ENCODE measurements at regions not wholly inside any gene's neighbourhood (a gene's known extent, or its start where the extent isn't known, plus 50 kb on each side); places are given as distances from the start of the nearest gene placed in this dataset.
"Not testable (repeated sequence)": the region's sequence is repeated elsewhere in the genome, so short reads cannot be mapped to it uniquely, and the experiment has no call there.

DNA sequence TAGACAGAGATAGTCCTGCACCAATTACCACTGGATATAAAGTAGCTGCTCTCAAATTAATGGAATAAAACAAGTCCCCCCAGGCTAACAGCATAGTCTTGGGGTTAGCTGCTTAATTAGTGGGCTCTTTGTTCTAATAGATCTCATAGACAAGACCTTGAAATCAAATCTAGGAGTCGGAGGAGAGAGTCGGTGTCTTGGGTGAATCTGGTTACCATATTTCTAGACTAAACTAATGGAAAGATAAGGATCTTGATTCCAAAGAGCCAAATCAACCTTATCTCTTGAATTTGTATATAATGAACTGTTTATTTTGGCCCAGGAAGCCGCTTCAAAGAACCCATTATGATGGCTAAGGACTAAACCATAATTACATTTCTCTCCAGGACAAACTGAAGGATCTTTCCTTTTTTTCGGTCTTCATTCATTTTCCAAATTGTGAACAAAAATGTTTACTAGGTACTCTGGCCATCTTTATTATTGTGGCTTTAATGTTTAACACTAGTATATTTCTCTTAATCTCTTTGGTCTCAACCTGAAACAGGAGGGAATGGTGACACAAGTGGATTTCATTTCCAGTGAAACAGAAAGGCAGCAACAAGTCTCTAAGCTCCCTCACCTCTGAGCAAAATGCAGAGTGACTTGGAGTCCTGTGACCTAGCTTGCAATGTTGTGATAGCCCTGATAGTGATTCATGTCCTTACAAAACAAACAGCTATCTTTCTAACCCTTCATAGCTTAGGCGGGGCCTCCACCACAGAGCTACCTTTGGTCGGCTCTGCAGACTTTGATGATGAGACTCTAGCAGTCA is 137.9 kb upstream of the PARD3B start:
- Mint-ChIP-seq H3K9me3 (peaks cover 13 to 17% of the 10 kb centered on the region in 2 experiments), H3K27ac (no peak overlapping the region), H3K4me1 (no peaks in the 10 kb centered on the region), H3K27me3 (ENCODE audit: low read depth) (no peaks in the 10 kb centered on the region), H3K36me3 (ENCODE audit: insufficient read depth in 1 of 3, low read depth in 3 of 3) (peaks cover 4 to 8% (median 8%) of the 10 kb centered on the region in 3 experiments), H3K4me3 (no peak overlapping the region)
- Histone ChIP-seq H3K79me2 (ENCODE audit: insufficient read depth, low read length) (no peaks in the 10 kb centered on the region), H3K18ac (ENCODE audit: insufficient read length, low read depth, low read length) (no peak overlapping the region), H4K20me1 (ENCODE audit: control insufficient read depth, insufficient read depth, insufficient read length) (no peaks in the 10 kb centered on the region), H4K8ac (replicated peaks; ENCODE audit: insufficient read length, low read depth, low read length) (no peak overlapping the region), H3K23ac (ENCODE audit: insufficient read length, low read depth, low read length) (no peak overlapping the region), H3K27me3 (ENCODE audit: insufficient read depth, low read length) (no peaks in the 10 kb centered on the region), H3K4me2 (ENCODE audit: insufficient read depth, insufficient read length, low read length) (no peak overlapping the region), H3K56ac (ENCODE audit: insufficient read length, low read depth, low read length) (no peak overlapping the region), H3K4me1 (ENCODE audit: insufficient read depth, low read length) (no peaks in the 10 kb centered on the region), H2BK15ac (ENCODE audit: low read depth, low read length) (no peak overlapping the region), H3K23me2 (ENCODE audit: insufficient read length, low read depth, low read length, poor library complexity, severe bottlenecking) (peaks cover 2% of the 10 kb centered on the region), H3K9ac (ENCODE audit: extremely low read depth, insufficient read length, low read length) (no peak overlapping the region), H4K91ac (ENCODE audit: insufficient read length, low read depth, low read length) (no peak overlapping the region), H2AFZ (ENCODE audit: low read length) (no peak overlapping the region), H4K5ac (ENCODE audit: insufficient read length, low read depth, low read length) (no peak overlapping the region), H2BK120ac (ENCODE audit: low read depth, low read length, poor library complexity, severe bottlenecking) (no peak overlapping the region), H3K9me3 (ENCODE audit: control insufficient read depth, low read depth, low read length) (no peaks in the 10 kb centered on the region), H2BK12ac (ENCODE audit: insufficient read length, low read depth, low read length) (no peak overlapping the region), H2AK5ac (ENCODE audit: insufficient read length, low read length) (no peak overlapping the region), H3K79me1 (ENCODE audit: insufficient read depth, low read depth, low read length, poor library complexity, severe bottlenecking) (no peaks in the 10 kb centered on the region), H3K4ac (ENCODE audit: low read depth, low read length) (no peak overlapping the region), H2BK5ac (ENCODE audit: insufficient read length, low read length) (no peak overlapping the region), H3T11ph (ENCODE audit: low read length) (no peak overlapping the region), H3K14ac (ENCODE audit: insufficient read depth, low read length) (no peak overlapping the region), H2BK20ac (ENCODE audit: low read depth, low read length, poor library complexity, severe bottlenecking) (no peak overlapping the region), H3K27ac (ENCODE audit: insufficient read length, low read depth, low read length) (no peak overlapping the region)
- no peak for DNase-seq
- TF ChIP-seq, protein P1, sequence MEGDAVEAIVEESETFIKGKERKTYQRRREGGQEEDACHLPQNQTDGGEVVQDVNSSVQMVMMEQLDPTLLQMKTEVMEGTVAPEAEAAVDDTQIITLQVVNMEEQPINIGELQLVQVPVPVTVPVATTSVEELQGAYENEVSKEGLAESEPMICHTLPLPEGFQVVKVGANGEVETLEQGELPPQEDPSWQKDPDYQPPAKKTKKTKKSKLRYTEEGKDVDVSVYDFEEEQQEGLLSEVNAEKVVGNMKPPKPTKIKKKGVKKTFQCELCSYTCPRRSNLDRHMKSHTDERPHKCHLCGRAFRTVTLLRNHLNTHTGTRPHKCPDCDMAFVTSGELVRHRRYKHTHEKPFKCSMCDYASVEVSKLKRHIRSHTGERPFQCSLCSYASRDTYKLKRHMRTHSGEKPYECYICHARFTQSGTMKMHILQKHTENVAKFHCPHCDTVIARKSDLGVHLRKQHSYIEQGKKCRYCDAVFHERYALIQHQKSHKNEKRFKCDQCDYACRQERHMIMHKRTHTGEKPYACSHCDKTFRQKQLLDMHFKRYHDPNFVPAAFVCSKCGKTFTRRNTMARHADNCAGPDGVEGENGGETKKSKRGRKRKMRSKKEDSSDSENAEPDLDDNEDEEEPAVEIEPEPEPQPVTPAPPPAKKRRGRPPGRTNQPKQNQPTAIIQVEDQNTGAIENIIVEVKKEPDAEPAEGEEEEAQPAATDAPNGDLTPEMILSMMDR (conservative IDR thresholded peaks at IDR 0.05) = no peak
- WGBS (ENCODE audit: extremely low coverage, insufficient read length, low lambda C conversion rate) = no CpG with 5 or more reads among the region's 6 CpGs

DNA sequence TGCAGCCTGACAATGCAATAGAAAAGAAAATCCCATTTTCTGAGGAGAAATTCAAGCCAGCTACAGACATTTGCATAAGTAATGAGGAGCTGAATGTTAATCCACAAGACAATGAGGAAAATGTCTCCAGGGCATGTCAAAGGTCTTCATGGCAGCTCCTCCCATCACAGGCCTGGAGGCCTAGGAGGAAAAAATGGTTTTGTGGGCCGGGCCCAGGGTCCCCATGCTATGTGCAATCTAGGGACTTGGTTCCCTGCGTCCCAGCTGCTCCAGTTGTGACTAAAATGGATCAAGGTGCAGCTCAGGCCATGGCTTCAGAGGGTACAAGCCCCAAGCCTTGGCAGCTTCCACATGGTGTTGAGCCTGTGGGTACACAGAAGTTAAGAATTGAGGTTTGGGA is 132.5 kb upstream of the PARD3B start:
- H2BK5ac ChIP-seq (ENCODE audit: insufficient read length, low read length); DNase-seq; H3K27ac ChIP-seq (ENCODE audit: insufficient read length, low read depth, low read length); H3K79me2 ChIP-seq (ENCODE audit: insufficient read depth, low read length); H3K27ac Mint-ChIP-seq; H3K4me1 Mint-ChIP-seq; H3K14ac ChIP-seq (ENCODE audit: insufficient read depth, low read length); H2BK15ac ChIP-seq (ENCODE audit: low read depth, low read length); H4K91ac ChIP-seq (ENCODE audit: insufficient read length, low read depth, low read length); H3K56ac ChIP-seq (ENCODE audit: insufficient read length, low read depth, low read length); H3K27me3 ChIP-seq (ENCODE audit: insufficient read depth, low read length); H3K23ac ChIP-seq (ENCODE audit: insufficient read length, low read depth, low read length); H3K4me3 Mint-ChIP-seq; H2BK120ac ChIP-seq (ENCODE audit: low read depth, low read length, poor library complexity, severe bottlenecking); H3T11ph ChIP-seq (ENCODE audit: low read length); H2BK12ac ChIP-seq (ENCODE audit: insufficient read length, low read depth, low read length); H3K79me1 ChIP-seq (ENCODE audit: insufficient read depth, low read depth, low read length, poor library complexity, severe bottlenecking); H3K9me3 ChIP-seq (ENCODE audit: control insufficient read depth, low read depth, low read length); H3K4ac ChIP-seq (ENCODE audit: low read depth, low read length); H3K18ac ChIP-seq (ENCODE audit: insufficient read length, low read depth, low read length); H2BK20ac ChIP-seq (ENCODE audit: low read depth, low read length, poor library complexity, severe bottlenecking); H2AK5ac ChIP-seq (ENCODE audit: insufficient read length, low read length); H3K4me2 ChIP-seq (ENCODE audit: insufficient read depth, insufficient read length, low read length); H3K9ac ChIP-seq (ENCODE audit: extremely low read depth, insufficient read length, low read length); H3K23me2 ChIP-seq (ENCODE audit: insufficient read length, low read depth, low read length, poor library complexity, severe bottlenecking); H2AFZ ChIP-seq (ENCODE audit: low read length); H3K4me1 ChIP-seq (ENCODE audit: insufficient read depth, low read length); H4K5ac ChIP-seq (ENCODE audit: insufficient read length, low read depth, low read length); H3K27me3 Mint-ChIP-seq (ENCODE audit: low read depth); H4K20me1 ChIP-seq (ENCODE audit: control insufficient read depth, insufficient read depth, insufficient read length); H4K8ac ChIP-seq (replicated peaks; ENCODE audit: insufficient read length, low read depth, low read length): not testable (repeated sequence)
- Mint-ChIP-seq H3K9me3 (peaks cover 31 to 41% of the 10 kb centered on the region in 2 experiments), H3K36me3 (ENCODE audit: insufficient read depth in 1 of 3, low read depth in 3 of 3) (peaks cover 14 to 27% (median 25%) of the 10 kb centered on the region in 3 experiments)
- WGBS (ENCODE audit: extremely low coverage, insufficient read length, low lambda C conversion rate) = no CpG with 5 or more reads among the region's 2 CpGs

Measured in H9 (cell line).